GM18499 (cell line): ENCODE measurements at regions not wholly inside any gene's neighbourhood (a gene's known extent, or its start where the extent isn't known, plus 50 kb on each side); places are given as distances from the start of the nearest gene placed in this dataset.

ENCODE experiments used
- ATAC-seq: cut with Tn5 transposase; IDR thresholded peaks from one replicate; pipeline ENCODE4 v1.9.1; 2021; ENCODE audit warnings: moderate number of reproducible peaks; ENCODE audit not compliant: insufficient read depth, unreplicated experiment

GRCh38 chr10:78898341-78899097 lies 170.2 kb upstream of the ZMIZ1 start:
- no peak for ATAC-seq

GRCh38 chr10:78899098-78899754 lies 169.5 kb upstream of the ZMIZ1 start:
- ATAC-seq = no peak

GRCh38 chr10:78899996-78900714 lies 168.6 kb upstream of the ZMIZ1 start:
- ATAC-seq = no peak

GRCh38 chr10:78900715-78901430 lies 167.9 kb upstream of the ZMIZ1 start:
- no peak for ATAC-seq

- no peak for ATAC-seq
These were observed 167.1 kb upstream of the ZMIZ1 start for GRCh38 chr10:78901694-78902093.

GRCh38 chr10:78902815-78903214 lies 166.0 kb upstream of the ZMIZ1 start:
- no peak for ATAC-seq

- no peak for ATAC-seq
These were observed 165.3 kb upstream of the ZMIZ1 start for GRCh38 chr10:78903341-78903940.

- no peak for ATAC-seq
These were observed 164.6 kb upstream of the ZMIZ1 start for GRCh38 chr10:78904196-78904595.

- no peak for ATAC-seq
These were observed 163.5 kb upstream of the ZMIZ1 start for GRCh38 chr10:78905015-78905956.

- ATAC-seq = no peak
These were observed 162.8 kb upstream of the ZMIZ1 start for GRCh38 chr10:78905957-78906308.

GRCh38 chr10:78906734-78907390 lies 161.9 kb upstream of the ZMIZ1 start:
- ATAC-seq = no peak

- no peak for ATAC-seq
These were observed 161.1 kb upstream of the ZMIZ1 start for GRCh38 chr10:78907551-78908211.

GRCh38 chr10:78909221-78909620 lies 159.5 kb upstream of the ZMIZ1 start:
- no peak for ATAC-seq

- no peak for ATAC-seq
These were observed 158.7 kb upstream of the ZMIZ1 start for GRCh38 chr10:78910021-78910420.

GRCh38 chr10:78910476-78910875 lies 158.3 kb upstream of the ZMIZ1 start:
- no peak for ATAC-seq

GRCh38 chr10:78910886-78911285 lies 157.9 kb upstream of the ZMIZ1 start:
- no peak for ATAC-seq

- ATAC-seq = no peak
These were observed 157.0 kb upstream of the ZMIZ1 start for GRCh38 chr10:78911533-78912340.
